ENCODE measurements at regions not wholly inside any gene's neighbourhood (a gene's known extent, or its start where the extent isn't known, plus 50 kb on each side); places are given as distances from the start of the nearest gene placed in this dataset.

GRCh38 chr2:198795419-198795818, 662.3 kb downstream of the SATB2 start:
- DNase-seq (ENCODE audit: low spot score): no peak

- no peak for DNase-seq (ENCODE audit: low spot score)
Measured at GRCh38 chr2:198791623-198792022, 666.1 kb downstream of the SATB2 start.

- DNase-seq (ENCODE audit: low spot score): no peak
Measured at GRCh38 chr2:198788676-198789075, 669.1 kb downstream of the SATB2 start.

GRCh38 chr2:198782734-198783133, 675.0 kb downstream of the SATB2 start:
- DNase-seq (ENCODE audit: low spot score): no peak

GRCh38 chr2:198776616-198777406, 680.9 kb downstream of the SATB2 start:
- no peak for DNase-seq (ENCODE audit: low spot score)

- DNase-seq (ENCODE audit: low spot score): no peak
Measured at GRCh38 chr2:198775737-198776136, 682.0 kb downstream of the SATB2 start.

GRCh38 chr2:198774576-198774975, 683.2 kb downstream of the SATB2 start:
- DNase-seq (ENCODE audit: low spot score): no peak

- DNase-seq (ENCODE audit: low spot score): no peak
Measured at GRCh38 chr2:198767694-198768093, 690.0 kb downstream of the SATB2 start.

- DNase-seq (ENCODE audit: low spot score): no peak
Measured at GRCh38 chr2:198763793-198764192, 693.9 kb downstream of the SATB2 start.

GRCh38 chr2:198762441-198762840, 695.3 kb downstream of the SATB2 start:
- DNase-seq (ENCODE audit: low spot score): no peak

GRCh38 chr2:198757069-198757468, 700.7 kb downstream of the SATB2 start:
- DNase-seq (ENCODE audit: low spot score): no peak

GRCh38 chr2:198756166-198756565, 701.6 kb downstream of the SATB2 start:
- DNase-seq (ENCODE audit: low spot score): no peak

GRCh38 chr2:198753101-198753500, 704.6 kb downstream of the SATB2 start:
- DNase-seq (ENCODE audit: low spot score): no peak

GRCh38 chr2:198749364-198749763, 708.4 kb downstream of the SATB2 start:
- no peak for DNase-seq (ENCODE audit: low spot score)

- DNase-seq (ENCODE audit: low spot score): no peak
Measured at GRCh38 chr2:198731842-198732399, 725.8 kb downstream of the SATB2 start.

- no peak for DNase-seq (ENCODE audit: low spot score)
Measured at GRCh38 chr2:198720266-198720665, 737.5 kb downstream of the SATB2 start.

- DNase-seq (ENCODE audit: low spot score): no peak
Measured at GRCh38 chr2:198717451-198717850, 740.3 kb downstream of the SATB2 start.

- no peak for DNase-seq (ENCODE audit: low spot score)
Measured at GRCh38 chr2:198715302-198715835, 742.4 kb downstream of the SATB2 start.

- no peak for DNase-seq (ENCODE audit: low spot score)
Measured at GRCh38 chr2:198712485-198712884, 745.3 kb downstream of the SATB2 start.

GRCh38 chr2:198711484-198711883, 746.3 kb downstream of the SATB2 start:
- DNase-seq (ENCODE audit: low spot score): no peak

GRCh38 chr2:198710562-198710961, 747.2 kb downstream of the SATB2 start:
- DNase-seq (ENCODE audit: low spot score): no peak

GRCh38 chr2:198706476-198707082, 751.2 kb downstream of the SATB2 start:
- no peak for DNase-seq (ENCODE audit: low spot score)

- DNase-seq (ENCODE audit: low spot score): no peak
Measured at GRCh38 chr2:198703281-198703680, 754.5 kb downstream of the SATB2 start.
